ENCODE measurements at regions not wholly inside any gene's neighbourhood (a gene's known extent, or its start where the extent isn't known, plus 50 kb on each side); places are given as distances from the start of the nearest gene placed in this dataset.
A peak's percentile ranks its signal among the peaks of the same experiment; 100 is the strongest.
"Not testable (repeated sequence)": the region's sequence is repeated elsewhere in the genome, so short reads cannot be mapped to it uniquely, and the experiment has no call there.

DNA sequence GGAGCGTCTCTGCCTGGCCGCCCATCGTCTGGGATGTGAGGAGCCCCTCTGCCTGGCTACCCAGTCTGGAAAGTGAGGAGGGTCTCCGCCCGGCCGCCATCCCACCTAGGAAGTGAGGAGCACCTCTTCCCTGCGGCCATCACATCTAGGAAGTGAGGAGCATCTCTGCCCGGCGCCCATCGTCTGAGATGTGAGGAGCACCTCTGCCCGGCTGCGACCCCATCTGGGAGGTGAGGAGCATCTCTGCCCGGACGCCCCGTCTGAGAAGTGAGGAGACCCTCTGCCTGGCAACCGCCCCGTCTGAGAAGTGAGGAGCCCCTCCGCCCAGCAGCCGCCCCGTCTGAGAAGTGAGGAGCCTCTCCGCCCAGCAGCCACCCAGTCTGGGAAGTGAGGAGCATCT, 84.5 kb downstream of the IDS start:
- DNase-seq, result not testable (repeated sequence)

DNA sequence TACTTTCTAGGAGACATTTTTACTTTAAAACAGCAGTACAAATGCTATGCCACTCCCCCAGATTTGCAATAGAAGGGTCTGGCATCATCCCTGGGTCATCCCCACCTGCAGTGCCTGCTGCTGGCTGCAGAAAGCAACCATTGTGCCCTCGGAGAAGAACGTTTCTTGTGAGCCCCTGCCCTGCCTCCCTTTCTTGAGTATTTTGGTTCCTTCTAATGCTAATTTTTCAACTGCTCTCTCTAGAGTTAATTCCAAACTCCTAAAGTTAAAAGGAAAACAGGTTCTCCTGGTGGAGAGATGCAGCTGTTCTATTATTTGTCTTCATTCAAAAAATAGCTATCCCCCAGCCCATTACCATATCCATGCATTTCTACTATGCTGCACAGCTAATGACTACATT, 107.1 kb downstream of the IDS start:
- no peak for DNase-seq

- no peak for DNase-seq
Measured at GRCh38 chrX:149392921-149393320, 112.2 kb downstream of the IDS start.

DNA sequence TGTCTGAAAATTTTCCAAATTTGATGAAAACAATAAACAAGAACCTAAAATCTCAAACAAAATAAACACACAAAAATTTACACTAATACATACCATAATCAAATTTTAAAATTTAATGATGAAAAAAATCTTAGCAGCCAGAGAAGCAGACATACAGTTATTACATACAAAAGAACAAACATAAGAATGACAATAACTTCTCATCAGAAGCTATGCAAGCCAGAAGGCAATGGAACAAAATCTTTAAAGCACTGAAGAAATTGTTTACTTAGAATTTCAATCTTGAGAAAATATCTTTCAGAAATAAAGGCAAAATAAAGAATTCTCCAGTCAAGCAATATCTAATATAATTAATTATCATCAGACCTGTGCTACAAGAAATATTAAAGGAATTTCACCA, 121.3 kb downstream of the IDS start:
- DNase-seq, result no peak

GRCh38 chrX:149374751-149375150, 130.4 kb downstream of the IDS start:
- DNase-seq, result no peak

DNA sequence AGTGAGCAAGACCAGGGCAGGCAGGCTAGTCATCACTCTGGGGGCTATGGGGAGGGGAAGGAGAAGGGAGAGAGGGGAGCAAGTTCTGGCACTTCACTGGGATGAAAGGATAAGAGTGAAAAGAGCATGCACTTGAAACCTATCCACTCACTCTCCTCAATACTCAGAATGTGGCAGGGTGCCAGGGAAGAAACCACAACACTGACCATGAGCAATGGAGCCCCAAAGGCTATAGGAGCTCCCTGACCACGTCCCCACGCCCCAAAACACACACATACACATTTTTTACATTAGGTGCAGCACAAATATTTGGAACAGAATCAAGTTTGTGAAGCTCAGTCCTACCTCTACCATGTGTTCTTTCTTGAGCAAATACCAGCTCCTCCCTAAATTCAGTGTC, 132.2 kb downstream of the IDS start:
- DNase-seq, result no peak

- DNase-seq, result no peak
Measured at GRCh38 chrX:149371986-149372385, 133.1 kb downstream of the IDS start.

DNA sequence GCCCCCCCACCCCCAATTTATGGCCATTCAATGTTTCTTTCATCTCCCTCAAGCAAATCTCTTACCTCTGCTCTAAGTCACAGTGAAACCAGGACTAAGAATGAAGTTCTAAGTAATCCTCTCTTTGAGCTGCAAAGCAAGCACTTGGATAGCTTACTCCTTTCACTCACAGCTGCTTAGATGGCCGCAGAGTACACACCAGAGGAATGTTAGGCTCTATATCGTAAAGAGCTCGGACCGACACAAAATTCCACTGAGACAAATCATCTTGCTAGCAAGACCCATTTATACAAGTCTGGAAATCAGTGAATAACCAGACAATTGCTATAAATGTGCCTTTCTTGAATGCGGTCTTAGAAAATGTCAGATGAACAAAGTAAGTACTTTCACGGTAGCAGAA, 135.0 kb downstream of the IDS start:
- no peak for DNase-seq

DNA sequence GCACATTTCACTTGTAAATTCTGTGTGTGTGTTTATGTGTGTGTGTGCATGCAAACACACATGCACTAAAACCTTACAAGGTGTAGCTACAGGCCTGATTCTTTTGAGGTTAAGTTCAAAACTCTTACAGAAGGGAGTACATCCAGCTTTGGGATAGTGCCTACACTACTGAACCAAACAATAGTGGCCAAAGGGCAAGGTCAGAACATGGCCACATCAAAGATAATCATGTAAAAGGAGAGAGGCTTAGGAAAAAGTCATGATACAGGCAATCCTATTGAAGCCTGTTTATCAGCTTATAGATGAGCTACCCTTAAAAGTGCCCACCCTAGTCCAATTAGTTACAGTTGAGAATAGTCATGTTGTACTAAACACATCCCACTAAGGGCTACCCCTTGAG, 139.6 kb downstream of the IDS start:
- no peak for DNase-seq

- no peak for DNase-seq
Measured at GRCh38 chrX:149365061-149365460, 140.0 kb downstream of the IDS start.

- DNase-seq, result no peak
Measured at GRCh38 chrX:149363965-149364364, 141.1 kb downstream of the IDS start.

- no peak for DNase-seq
Measured at GRCh38 chrX:149346306-149346705, 158.8 kb downstream of the IDS start.

DNA sequence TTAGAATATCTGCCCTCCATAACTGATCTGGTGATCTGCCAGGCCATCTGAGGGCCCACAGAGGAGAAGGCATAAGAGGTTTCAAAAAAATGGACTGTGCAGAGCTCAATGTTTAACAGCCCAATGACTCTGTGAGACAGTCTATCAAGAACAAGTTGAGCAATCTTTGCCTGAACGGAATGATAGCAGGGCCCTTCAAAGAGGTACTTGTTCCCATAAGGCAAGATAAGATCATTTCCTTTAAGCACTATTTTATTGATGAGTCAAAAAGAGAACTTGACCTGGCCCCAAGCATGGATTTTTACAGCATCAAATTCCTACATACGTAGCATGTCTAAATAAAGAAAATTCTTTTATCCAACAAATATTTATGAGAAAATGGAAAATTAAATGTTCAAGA, 182.8 kb downstream of the IDS start:
- no peak for DNase-seq

DNA sequence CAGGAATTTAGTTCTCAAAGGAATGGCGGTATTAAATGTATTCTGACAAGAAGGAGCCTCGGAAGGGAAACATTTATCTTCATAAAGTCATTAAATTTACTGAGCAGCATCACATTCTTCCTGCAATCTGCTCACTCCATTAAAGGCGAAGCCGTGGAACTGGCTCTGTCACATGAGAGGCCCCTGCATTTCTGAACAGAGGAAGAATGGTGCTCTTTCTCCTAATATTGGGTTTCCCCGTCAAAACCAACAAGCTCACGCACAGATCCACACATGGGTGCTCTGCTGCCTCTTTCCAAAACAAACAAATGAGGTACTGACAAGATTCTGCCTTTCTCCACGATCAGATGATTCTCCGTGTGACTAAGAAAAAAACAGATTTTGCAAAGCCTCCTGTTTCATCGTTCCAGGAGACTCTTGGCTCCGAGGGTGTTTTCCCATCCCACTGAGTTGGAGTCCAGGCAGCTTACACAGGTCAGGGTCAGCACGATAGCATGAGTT, 191.2 kb downstream of the IDS start:
- no peak for DNase-seq

DNA sequence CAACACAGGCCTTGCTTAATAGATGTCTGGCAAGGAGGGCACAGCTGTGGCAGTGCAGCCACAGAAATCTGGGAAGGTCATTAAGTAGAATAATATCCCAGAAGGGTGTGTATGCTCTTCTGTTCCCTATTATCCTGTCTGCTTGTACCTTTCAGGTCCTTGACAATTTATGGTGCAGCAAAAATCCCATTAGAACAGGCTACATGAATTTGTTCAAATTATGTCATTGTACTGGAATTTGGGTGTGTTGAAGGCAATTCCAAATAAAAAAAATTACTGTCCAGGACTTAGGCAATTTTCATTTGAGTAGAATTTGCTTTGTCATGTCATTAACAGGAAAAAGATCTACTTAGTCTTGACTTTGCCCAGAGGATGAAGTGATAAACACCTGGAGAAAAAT, 192.1 kb downstream of the IDS start:
- DNase-seq, result no peak

GRCh38 chrX:149312097-149312496, 193.0 kb downstream of the IDS start:
- no peak for DNase-seq

DNA sequence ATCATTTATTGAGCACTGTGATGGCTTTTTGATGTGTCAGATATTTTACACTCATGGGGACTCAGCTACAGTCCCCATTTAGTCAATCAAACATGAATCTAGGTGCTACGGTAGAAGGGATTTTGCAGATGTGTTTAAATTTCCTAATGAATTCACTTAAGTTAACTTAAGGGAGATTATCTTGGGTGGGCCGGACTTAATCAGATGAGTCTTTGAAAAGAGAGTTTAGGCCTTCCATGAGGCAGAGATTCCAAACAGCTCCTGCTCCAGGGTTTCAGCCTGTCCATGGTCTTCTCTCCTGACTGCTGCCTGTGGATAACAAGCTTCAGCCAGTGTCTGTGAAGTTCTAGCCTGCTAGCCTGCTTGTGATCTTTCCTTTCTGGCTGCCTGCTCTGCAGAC, 202.4 kb downstream of the IDS start:
- DNase-seq, result no peak

DNA sequence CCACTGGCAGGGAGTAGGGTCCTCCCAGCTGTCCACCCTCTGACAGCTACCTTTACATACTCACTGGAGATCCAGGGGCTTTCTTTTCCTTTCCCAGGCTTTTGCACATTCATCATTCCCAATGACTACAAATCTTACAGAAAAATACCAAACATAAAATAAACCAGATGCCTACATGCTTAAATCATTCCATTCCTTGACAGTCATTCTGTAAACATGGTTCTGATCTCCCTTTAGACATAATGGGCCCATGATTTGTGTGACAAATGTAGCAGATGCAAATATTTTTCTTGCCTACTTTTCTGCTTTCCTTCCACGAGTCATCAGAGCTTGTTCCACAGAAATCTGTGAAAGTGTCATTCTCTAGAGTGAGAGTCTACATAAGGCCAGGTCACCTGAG, 207.0 kb downstream of the IDS start:
- no peak for DNase-seq

- DNase-seq, result no peak
Measured at GRCh38 chrX:149296092-149296491, 209.0 kb downstream of the IDS start.

- peak; percentile 7 to 58 for DNase-seq
Measured at GRCh38 chrX:149286940-149287349, 218.2 kb downstream of the IDS start.

- DNase-seq, result no peak
Measured at GRCh38 chrX:149284616-149285015, 220.5 kb downstream of the IDS start.

DNA sequence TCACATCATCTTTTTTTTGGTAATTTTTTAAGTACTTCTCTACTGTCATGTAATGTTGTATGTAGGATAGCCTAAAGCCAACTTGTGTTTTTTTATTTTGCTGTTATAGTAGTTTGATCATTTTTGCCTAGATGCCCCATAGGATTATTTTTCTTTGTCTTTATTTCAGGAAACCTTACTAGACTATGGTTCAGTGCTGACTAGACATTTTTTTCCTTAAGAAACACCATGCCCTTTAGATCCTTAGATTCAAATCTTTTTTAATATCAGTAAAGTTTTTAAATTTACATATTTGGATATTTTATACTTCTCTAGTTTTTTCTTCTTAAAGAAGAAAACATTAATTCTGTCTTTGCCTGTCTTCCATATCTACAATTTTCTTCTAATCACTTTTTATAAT, 221.3 kb downstream of the IDS start:
- DNase-seq, result no peak

GRCh38 chrX:149282909-149283308, 222.2 kb downstream of the IDS start:
- DNase-seq, result no peak

GRCh38 chrX:149280011-149280410, 225.1 kb downstream of the IDS start:
- no peak for DNase-seq

- no peak for DNase-seq
Measured at GRCh38 chrX:149275836-149276235, 229.3 kb downstream of the IDS start.

DNA sequence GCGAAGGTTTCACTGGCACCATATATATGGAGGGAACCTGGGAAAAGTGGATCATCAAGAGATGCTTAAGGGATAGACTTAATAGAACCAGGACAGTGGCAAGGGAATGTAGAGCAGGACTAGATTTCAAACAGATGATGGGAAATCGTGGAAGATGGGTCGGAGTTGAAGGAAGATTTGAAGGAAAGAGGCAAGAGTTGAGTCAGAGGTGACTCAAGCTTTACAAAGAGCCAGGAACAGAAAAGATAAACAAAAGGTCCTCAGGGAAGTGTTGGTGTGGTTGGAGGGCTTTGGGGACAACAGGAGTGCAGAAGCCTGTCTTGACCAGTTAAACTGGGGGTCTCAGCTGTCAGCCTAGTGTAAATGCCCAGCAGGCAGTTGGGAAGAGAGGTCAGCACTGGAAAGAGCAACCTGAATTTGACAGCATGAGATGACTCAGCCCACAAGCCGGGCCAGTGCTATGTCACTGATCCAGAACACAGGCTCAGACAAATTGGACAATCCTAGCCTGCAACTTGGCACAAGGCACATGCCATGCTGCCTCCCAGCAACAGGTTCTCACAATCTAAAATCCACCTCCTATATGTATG, 230.5 kb downstream of the IDS start:
- no peak for DNase-seq
